ENCODE measurements at regions not wholly inside any gene's neighbourhood (a gene's known extent, or its start where the extent isn't known, plus 50 kb on each side); places are given as distances from the start of the nearest gene placed in this dataset.

DNA sequence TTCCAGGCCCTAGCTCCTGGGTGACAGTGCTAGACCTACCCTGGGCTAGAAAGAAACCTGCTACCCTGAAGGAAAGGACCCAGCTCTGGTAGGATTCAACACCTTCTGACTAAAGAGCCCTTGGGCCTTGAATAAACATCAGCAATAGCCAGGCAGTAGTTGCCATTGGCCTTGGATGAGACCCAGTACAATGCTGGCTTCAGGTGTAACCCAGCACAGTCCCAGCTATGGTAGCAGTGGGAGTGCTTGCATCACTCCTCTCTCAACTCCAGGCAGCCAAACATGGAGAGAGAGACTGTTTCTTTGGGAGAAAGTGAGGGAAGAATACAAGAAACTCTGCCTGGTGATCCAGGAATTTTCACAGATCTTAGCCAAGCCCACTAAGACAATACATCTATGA is 73.5 kb upstream of the CXorf66 start:
- TF ChIP-seq CTCF (IDR thresholded peaks at IDR 0.05) (no peak), POLR2A (IDR thresholded peaks at IDR 0.05) (no peak)

Data from esophagus squamous epithelium (tissue), 4 donors.